ENCODE measurements at regions not wholly inside any gene's neighbourhood (a gene's known extent, or its start where the extent isn't known, plus 50 kb on each side); places are given as distances from the start of the nearest gene placed in this dataset.
"Not testable (repeated sequence)": the region's sequence is repeated elsewhere in the genome, so short reads cannot be mapped to it uniquely, and the experiment has no call there.

GRCh38 chr11:25793637-25794036 lies 538.3 kb upstream of the ANO3 start:
- Histone ChIP-seq H3K27ac (no peak overlapping the region), H3K4me3 (no peak overlapping the region)
- TF ChIP-seq CTCF (IDR thresholded peaks at IDR 0.05) = no peak
- no peak for DNase-seq (ENCODE audit: low spot score)

- Histone ChIP-seq H3K27ac (no peak overlapping the region), H3K4me3 (no peak overlapping the region)
- DNase-seq (ENCODE audit: low spot score) = no peak
- no peak for TF ChIP-seq CTCF (IDR thresholded peaks at IDR 0.05)
Observed at GRCh38 chr11:25794804-25795203, 537.1 kb upstream of the ANO3 start.

- no peak for TF ChIP-seq CTCF (IDR thresholded peaks at IDR 0.05)
- DNase-seq (ENCODE audit: low spot score) = no peak
- H3K27ac ChIP-seq = no peak overlapping the region
Observed at GRCh38 chr11:25816411-25816810, 515.5 kb upstream of the ANO3 start.

GRCh38 chr11:25824688-25825087 lies 507.2 kb upstream of the ANO3 start:
- no peak overlapping the region for H3K4me3 ChIP-seq
- DNase-seq (ENCODE audit: low spot score) = no peak
- H3K27ac ChIP-seq = no peak overlapping the region
- no peak for TF ChIP-seq CTCF (IDR thresholded peaks at IDR 0.05)

More at GRCh38 chr11:25816411-25816810, 515.5 kb upstream of the ANO3 start:
- H3K4me3 ChIP-seq = no peak overlapping the region

GRCh38 chr11:25831485-25831884 lies 500.4 kb upstream of the ANO3 start:
- not testable (repeated sequence) for H3K27ac ChIP-seq; DNase-seq (ENCODE audit: low spot score); H3K4me3 ChIP-seq

GRCh38 chr11:25838918-25839625 lies 492.9 kb upstream of the ANO3 start:
- no peak for DNase-seq (ENCODE audit: low spot score)
- no peak for TF ChIP-seq CTCF (IDR thresholded peaks at IDR 0.05)
- Histone ChIP-seq H3K27ac (no peak overlapping the region), H3K4me3 (no peak overlapping the region)

- Histone ChIP-seq H3K27ac (no peak overlapping the region), H3K4me3 (no peak overlapping the region)
- TF ChIP-seq CTCF (IDR thresholded peaks at IDR 0.05) = no peak
- no peak for DNase-seq (ENCODE audit: low spot score)
Observed at GRCh38 chr11:25844811-25845210, 487.1 kb upstream of the ANO3 start.
